ENCODE measurements at regions not wholly inside any gene's neighbourhood (a gene's known extent, or its start where the extent isn't known, plus 50 kb on each side); places are given as distances from the start of the nearest gene placed in this dataset.

- Histone ChIP-seq H3K27ac (no peak overlapping the region), H3K4me3 (no peak overlapping the region), H3K36me3 (replicated peaks in 1 of 2) (no peaks in the 10 kb centered on the region), H3K4me1 (replicated peaks in 1 of 2) (peaks cover 7 to 48% of the 10 kb centered on the region in 2 donors), H3K9me3 (replicated peaks in 1 of 3) (no peaks in the 10 kb centered on the region), H3K27me3 (no peaks in the 10 kb centered on the region)
- TF ChIP-seq, protein P1, sequence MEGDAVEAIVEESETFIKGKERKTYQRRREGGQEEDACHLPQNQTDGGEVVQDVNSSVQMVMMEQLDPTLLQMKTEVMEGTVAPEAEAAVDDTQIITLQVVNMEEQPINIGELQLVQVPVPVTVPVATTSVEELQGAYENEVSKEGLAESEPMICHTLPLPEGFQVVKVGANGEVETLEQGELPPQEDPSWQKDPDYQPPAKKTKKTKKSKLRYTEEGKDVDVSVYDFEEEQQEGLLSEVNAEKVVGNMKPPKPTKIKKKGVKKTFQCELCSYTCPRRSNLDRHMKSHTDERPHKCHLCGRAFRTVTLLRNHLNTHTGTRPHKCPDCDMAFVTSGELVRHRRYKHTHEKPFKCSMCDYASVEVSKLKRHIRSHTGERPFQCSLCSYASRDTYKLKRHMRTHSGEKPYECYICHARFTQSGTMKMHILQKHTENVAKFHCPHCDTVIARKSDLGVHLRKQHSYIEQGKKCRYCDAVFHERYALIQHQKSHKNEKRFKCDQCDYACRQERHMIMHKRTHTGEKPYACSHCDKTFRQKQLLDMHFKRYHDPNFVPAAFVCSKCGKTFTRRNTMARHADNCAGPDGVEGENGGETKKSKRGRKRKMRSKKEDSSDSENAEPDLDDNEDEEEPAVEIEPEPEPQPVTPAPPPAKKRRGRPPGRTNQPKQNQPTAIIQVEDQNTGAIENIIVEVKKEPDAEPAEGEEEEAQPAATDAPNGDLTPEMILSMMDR (IDR thresholded peaks at IDR 0.05), result no peak
- TF ChIP-seq POLR2A (IDR thresholded peaks at IDR 0.05), result no peak
- WGBS, 4 donors, result 87 to 94% (median 93%) methylated on average over 4 of the region's 4 CpGs
- intact Hi-C loops (cut with DNase I), result no loop called here
- no peak for DNase-seq
Measured at GRCh38 chr2:16612490-16612889, 53.1 kb downstream of the CYRIA start.

DNA sequence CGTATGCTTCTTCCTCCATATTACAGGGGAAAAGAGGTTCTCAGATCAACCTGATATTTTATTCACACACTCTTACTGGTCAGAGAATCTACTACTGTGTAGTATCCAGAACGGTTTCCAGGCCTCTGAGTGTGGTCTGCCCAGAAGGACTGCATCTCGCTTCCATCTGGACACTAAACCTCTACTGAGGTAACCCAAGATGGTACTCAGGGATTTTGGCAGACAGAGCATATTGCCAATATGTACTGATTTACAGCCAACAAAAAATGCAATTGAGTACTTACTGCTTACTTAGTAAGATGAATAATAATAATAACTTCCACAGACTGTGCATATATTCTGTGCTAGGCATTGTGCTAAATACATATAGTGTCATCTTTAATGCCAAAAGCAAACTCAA is 55.8 kb downstream of the CYRIA start:
- Histone ChIP-seq H3K36me3 (replicated peaks in 1 of 2) (no peaks in the 10 kb centered on the region), H3K27ac (no peak overlapping the region), H3K27me3 (no peaks in the 10 kb centered on the region), H3K4me1 (replicated peaks in 1 of 2) (peaks cover 7 to 29% of the 10 kb centered on the region in 2 donors), H3K9me3 (replicated peaks in 1 of 3) (no peaks in the 10 kb centered on the region), H3K4me3 (no peak overlapping the region)
- no peak for DNase-seq
- 84 to 94% (median 93%) methylated on average over 3 of the region's 3 CpGs for WGBS, 4 donors
- intact Hi-C loops (cut with DNase I), result loop anchor here (5.0 to 10.0 kb wide), 2 partner anchors 52 to 55 kb away; no protein-coding TSS in a partner anchor
- no peak for TF ChIP-seq POLR2A (IDR thresholded peaks at IDR 0.05)
- TF ChIP-seq, protein P1 (IDR thresholded peaks at IDR 0.05), result no peak

DNA sequence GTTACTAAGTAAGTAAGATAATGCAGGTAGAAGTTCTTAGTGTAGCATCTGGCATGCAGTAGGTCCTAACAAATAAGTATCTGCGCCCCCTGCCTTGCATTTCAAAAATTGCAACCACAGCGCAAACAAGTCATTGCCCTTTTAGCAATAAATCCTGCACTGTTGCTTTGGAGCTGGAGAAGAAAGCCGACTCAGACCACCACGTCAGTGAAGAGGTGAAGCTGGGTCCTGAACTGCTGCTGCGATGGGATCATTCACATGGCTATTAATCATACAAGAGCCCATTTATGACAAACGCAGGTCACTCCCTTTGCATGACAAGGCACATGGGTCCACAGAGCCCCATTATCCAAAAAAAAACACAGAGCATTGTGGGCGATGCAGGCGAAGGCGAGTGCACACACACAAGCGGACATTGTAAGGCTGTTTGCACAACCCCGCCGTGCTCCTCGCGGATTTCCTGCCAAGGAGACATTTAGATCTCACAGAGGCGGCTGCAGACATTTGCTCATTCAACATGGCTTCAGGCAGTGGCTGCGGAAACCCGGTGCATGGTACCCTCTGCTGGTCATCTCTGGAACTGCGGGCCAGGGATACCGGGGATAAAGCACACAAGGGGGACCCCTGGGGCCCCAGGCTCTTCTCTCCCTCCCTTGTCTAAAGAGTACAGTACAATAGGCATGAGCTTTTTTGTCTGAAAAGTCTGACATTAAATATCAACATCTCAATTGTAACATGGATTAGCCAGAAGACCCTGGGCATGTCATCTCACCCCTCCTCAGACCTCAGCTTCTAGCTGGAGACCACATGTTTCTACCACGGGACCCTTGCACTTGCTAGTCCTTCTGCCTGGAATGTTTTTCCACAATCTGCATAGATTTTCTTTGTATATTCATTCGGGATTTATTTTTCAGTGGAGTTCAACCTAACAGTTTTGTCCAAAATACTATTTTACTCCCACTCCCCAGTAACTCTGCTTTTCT is 56.7 kb downstream of the CYRIA start:
- 4 to 6% (median 5%) methylated on average over 16 to 21 of the region's 21 CpGs for WGBS, 4 donors
- peak; percentile 81 to 95 (median 86) for DNase-seq
- H3K27me3 ChIP-seq, result no peaks in the 10 kb centered on the region

GRCh38 chr2:16607301-16607700 is 58.3 kb downstream of the CYRIA start:
- no peak overlapping the region for H3K4me3 ChIP-seq
- DNase-seq, result no peak
- H3K36me3 ChIP-seq (replicated peaks in 1 of 2), result no peaks in the 10 kb centered on the region
- H3K27ac ChIP-seq, result no peak overlapping the region
- TF ChIP-seq, protein P1 (IDR thresholded peaks at IDR 0.05), result no peak
- no peak for TF ChIP-seq POLR2A (IDR thresholded peaks at IDR 0.05)
- intact Hi-C loops (cut with DNase I), result loop anchor here (5.0 to 10.0 kb wide), 2 partner anchors 50 to 52 kb away; no protein-coding TSS in a partner anchor
- no peaks in the 10 kb centered on the region for H3K9me3 ChIP-seq (replicated peaks in 1 of 3)
- no peaks in the 10 kb centered on the region for H3K27me3 ChIP-seq
- peaks cover 0 to 12% of the 10 kb centered on the region in 2 donors for H3K4me1 ChIP-seq (replicated peaks in 1 of 2)
- WGBS, 4 donors, result 86 to 99% (median 91%) methylated on average over 7 of the region's 7 CpGs

More for the DNA sequence above, 56.7 kb downstream of the CYRIA start:
- peaks cover 3 to 21% of the 10 kb centered on the region in 2 donors for H3K4me1 ChIP-seq (replicated peaks in 1 of 2)
- no peaks in the 10 kb centered on the region for H3K9me3 ChIP-seq (replicated peaks in 1 of 3)
- TF ChIP-seq, protein P1 (IDR thresholded peaks at IDR 0.05), result peak; percentile 79 to 95 (median 92)
- no peak for TF ChIP-seq POLR2A (IDR thresholded peaks at IDR 0.05)
- H3K4me3 ChIP-seq, result peak overlapping the region in 2 of 4 donors; percentile 15 to 59
- H3K27ac ChIP-seq, result peak overlapping the region in 2 of 5 donors; percentile 56 to 62
- intact Hi-C loops (cut with DNase I), result loop anchor here (5.0 to 10.0 kb wide), 2 partner anchors 52 to 54 kb away; no protein-coding TSS in a partner anchor
- H3K36me3 ChIP-seq (replicated peaks in 1 of 2), result no peaks in the 10 kb centered on the region
